CD4-positive, alpha-beta memory T cell (primary cell): ENCODE measurements at regions not wholly inside any gene's neighbourhood (a gene's known extent, or its start where the extent isn't known, plus 50 kb on each side); places are given as distances from the start of the nearest gene placed in this dataset.

Source experiments
- CTCF ChIA-PET: fragments of 350-600 bp; sonication (Branson Sonifier 250); formaldehyde crosslinking; loops from one replicate; lab custom pipeline; 2021; ENCODE audit warnings: inconsistent platforms; ENCODE audit not compliant: partially characterized antibody; lab: Charles Lee
- POLR2A ChIA-PET: fragments of 350-600 bp; sonication (Branson Sonifier 250); formaldehyde crosslinking; loops from one replicate; lab custom pipeline; 2021; ENCODE audit not compliant: partially characterized antibody; lab: Charles Lee
- DNase-seq, 5 donors: peaks; one replicate each; pipeline versions ENCODE4 v3.0.0 to v3.0.0-alpha.2; 2020 to 2022; ENCODE audit warnings: mixed read lengths in 1 of 5
- H3K27ac ChIP-seq: one replicate; pipeline ENCODE4 v1.7.0; 2013; ENCODE audit warnings: low read depth, low read length
- H3K27me3 ChIP-seq: 2 replicates; pipeline ENCODE4 v1.7.0; 2013; ENCODE audit warnings: mild to moderate bottlenecking, low read length, moderate library complexity; ENCODE audit not compliant: insufficient read depth
- H3K36me3 ChIP-seq: 2 replicates; pipeline ENCODE4 v1.7.0; 2013; ENCODE audit warnings: mild to moderate bottlenecking, low read length, moderate library complexity; ENCODE audit not compliant: insufficient read depth
- H3K4me1 ChIP-seq: 2 replicates; pipeline ENCODE4 v1.7.0; 2013; ENCODE audit warnings: mild to moderate bottlenecking, low read length, moderate library complexity; ENCODE audit not compliant: insufficient read depth
- H3K4me3 ChIP-seq, 2 donors: one replicate each; pipeline ENCODE4 v1.7.0; 2013; ENCODE audit warnings: low read length in 2 of 2, mild to moderate bottlenecking in 1 of 2
- H3K9me3 ChIP-seq, 2 donors: one replicate each; pipeline ENCODE4 v1.7.0; 2013; ENCODE audit warnings: low read length in 2 of 2, control low read depth in 1 of 2; ENCODE audit not compliant: control insufficient read depth in 1 of 2
- H3K27ac Mint-ChIP-seq, 7 donors: one replicate each; pipeline ENCODE4 v1.8.0; 2020 to 2021; ENCODE audit warnings: mixed read lengths in 7 of 7, mild to moderate bottlenecking in 6 of 7, inconsistent platforms in 3 of 7, moderate library complexity in 3 of 7
- H3K27me3 Mint-ChIP-seq, 2 donors: one replicate each; pipeline ENCODE4 v1.8.0; 2020 to 2021; ENCODE audit warnings: mixed read lengths in 2 of 2
- H3K36me3 Mint-ChIP-seq, 2 donors: one replicate each; pipeline ENCODE4 v1.8.0; 2020 to 2021; ENCODE audit warnings: mixed read lengths in 2 of 2, inconsistent platforms in 1 of 2, mild to moderate bottlenecking in 1 of 2
- H3K4me1 Mint-ChIP-seq, 4 donors: one replicate each; pipeline ENCODE4 v1.8.0; 2020 to 2021; ENCODE audit warnings: mixed read lengths in 4 of 4, mild to moderate bottlenecking in 1 of 4
- H3K4me3 Mint-ChIP-seq, 8 donors: one replicate each; pipeline ENCODE4 v1.8.0; 2020 to 2021; ENCODE audit warnings: mixed read lengths in 8 of 8, mild to moderate bottlenecking in 7 of 8, moderate library complexity in 6 of 8, inconsistent platforms in 3 of 8
- H3K9me3 Mint-ChIP-seq, 8 donors: one replicate each; pipeline ENCODE4 v1.8.0; 2020 to 2021; ENCODE audit warnings: mixed read lengths in 8 of 8, mild to moderate bottlenecking in 5 of 8, inconsistent platforms in 3 of 8, moderate library complexity in 1 of 8
- intact Hi-C: fragments of 100-400 bp; cut with micrococcal nuclease; formaldehyde crosslinking; loops from one replicate; pipeline ENCODE4 v1.15.1; 2023

DNA sequence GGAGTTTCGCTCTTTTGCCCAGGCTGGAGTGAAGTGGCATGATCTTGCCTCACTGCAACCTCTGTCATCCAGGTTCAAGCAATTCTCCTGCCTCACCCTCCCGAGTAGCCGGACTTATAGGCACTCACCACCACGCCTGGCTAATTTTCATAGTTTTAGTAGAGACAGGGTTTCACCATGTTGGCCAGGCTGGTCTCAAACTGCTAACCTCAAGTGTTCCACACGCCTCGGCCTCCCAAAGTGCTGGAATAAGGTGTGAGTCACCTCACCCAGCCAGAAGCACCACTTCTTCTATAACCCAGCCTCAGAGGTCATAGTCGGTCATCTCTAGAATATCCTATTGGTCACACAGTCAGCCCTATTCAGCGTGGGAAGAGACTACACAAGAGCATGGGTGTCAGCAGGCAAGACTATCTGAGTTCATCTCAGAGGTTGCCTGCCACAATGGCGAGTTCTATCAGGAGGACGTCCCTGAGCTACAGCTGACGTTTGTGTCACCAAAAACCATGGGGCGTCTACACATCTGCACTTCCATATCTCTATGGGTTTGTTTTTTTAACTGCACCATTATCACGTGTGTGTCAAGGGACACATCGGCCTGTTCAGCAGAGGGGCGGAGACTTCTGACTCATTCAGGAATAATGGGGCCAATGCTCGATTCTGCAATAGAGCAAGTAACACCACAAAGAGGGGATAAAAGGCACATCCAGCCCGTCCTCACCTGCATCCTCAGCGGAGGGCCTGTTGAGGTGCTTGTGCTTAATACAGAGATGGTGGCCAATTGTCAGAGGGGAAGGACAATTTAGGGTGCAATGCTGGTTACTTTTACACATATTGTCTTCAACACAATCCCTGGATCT is 256.3 kb upstream of the IRF2BP2 start:
- Mint-ChIP-seq H3K36me3 (no peaks in the 10 kb centered on the region), H3K27ac (peak overlapping the region in 1 of 7 donors; percentile 65), H3K9me3 (peaks cover 0 to 2% (median 0%) of the 10 kb centered on the region in 8 donors), H3K4me1 (peaks cover 3 to 14% (median 9%) of the 10 kb centered on the region in 4 donors), H3K27me3 (no peaks in the 10 kb centered on the region), H3K4me3 (no peak overlapping the region)
- no peaks in the 10 kb centered on the region for H3K36me3 ChIP-seq
- no peaks in the 10 kb centered on the region for H3K27me3 ChIP-seq
- DNase-seq = peak in 1 of 5 donors; percentile 13
- peaks cover 8% of the 10 kb centered on the region for H3K4me1 ChIP-seq
- H3K9me3 ChIP-seq = no peaks in the 10 kb centered on the region
- no peak overlapping the region for H3K27ac ChIP-seq
- no peak overlapping the region for H3K4me3 ChIP-seq
- ChIA-PET CTCF (no interaction called here), POLR2A (no interaction called here)
- intact Hi-C loops = no loop called here

DNA sequence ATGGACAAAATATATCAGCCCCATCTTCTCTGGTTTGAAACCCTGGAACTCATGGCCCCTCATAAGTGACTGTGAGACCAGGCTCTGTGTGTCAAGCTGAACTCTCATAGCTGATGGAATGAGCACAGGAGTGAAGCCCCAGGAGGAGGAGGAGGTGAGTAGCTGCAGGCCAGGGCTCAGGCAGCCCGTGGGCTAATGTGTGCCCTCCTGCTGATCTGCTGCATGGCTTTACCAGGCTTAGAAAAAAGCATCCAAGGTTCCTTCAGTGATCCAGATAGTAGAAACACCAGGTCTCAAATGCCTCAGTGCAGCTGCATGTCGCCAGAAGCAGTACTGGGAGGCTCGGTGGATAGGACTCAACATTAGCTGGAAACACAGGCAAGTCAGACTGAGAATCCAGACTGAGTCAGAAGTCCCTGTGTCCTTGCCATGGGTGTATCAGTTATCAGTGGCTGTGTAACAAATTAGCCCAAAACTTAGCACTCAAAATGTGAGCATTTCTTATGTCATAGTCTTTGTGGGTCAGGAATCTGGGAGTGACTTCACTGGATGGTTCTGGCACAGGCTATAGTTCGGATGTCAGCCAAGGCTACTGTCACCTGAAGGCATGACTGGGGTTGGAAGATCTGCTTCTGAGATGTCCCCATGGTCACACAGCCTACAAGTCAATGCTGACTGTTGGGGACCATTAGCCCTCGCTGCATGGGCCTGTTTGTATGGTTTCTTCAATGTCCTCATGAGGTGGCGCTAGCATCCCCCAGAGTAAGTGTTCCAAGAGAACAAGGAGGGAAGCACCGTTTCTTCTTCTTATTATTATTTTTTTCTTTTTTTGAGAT is 255.4 kb upstream of the IRF2BP2 start:
- no peaks in the 10 kb centered on the region for H3K27me3 ChIP-seq
- ChIA-PET POLR2A (interaction anchor here (0.8 kb wide), 1 partner anchor 1134 kb away, joined by 3 read pairs; no protein-coding TSS in a partner anchor), CTCF (no interaction called here)
- DNase-seq = no peak
- no peak overlapping the region for H3K4me3 ChIP-seq
- Mint-ChIP-seq H3K27ac (peak overlapping the region in 1 of 7 donors; percentile 43), H3K36me3 (no peaks in the 10 kb centered on the region), H3K4me3 (no peak overlapping the region), H3K9me3 (peaks cover 0 to 3% (median 0%) of the 10 kb centered on the region in 8 donors), H3K4me1 (peaks cover 3 to 14% (median 9%) of the 10 kb centered on the region in 4 donors), H3K27me3 (no peaks in the 10 kb centered on the region)
- H3K36me3 ChIP-seq = no peaks in the 10 kb centered on the region
- H3K4me1 ChIP-seq = peaks cover 6% of the 10 kb centered on the region
- no peak overlapping the region for H3K27ac ChIP-seq
- intact Hi-C loops = no loop called here
- H3K9me3 ChIP-seq = no peaks in the 10 kb centered on the region

DNA sequence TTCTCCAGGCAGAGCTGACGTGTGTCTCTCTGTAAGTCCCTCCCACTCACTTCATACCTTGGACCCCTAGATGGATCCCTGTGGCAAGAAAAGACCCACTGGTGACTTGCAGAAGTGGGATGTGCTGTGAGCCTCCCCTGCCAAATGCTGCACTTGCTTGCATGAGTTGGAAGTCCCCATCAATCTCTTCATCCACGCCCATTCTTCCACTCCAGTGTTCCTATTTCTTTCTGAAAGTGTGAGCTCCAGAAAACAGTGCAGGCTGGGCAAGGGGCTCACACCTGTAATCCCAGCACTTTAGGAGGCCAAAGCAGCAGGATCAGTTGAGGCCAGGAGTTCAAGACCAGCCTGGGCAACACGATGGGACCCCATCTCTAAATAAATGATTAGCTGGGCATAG is 254.1 kb upstream of the IRF2BP2 start:
- no peak overlapping the region for H3K27ac ChIP-seq
- Mint-ChIP-seq H3K4me1 (peaks cover 5 to 14% (median 10%) of the 10 kb centered on the region in 4 donors), H3K27me3 (no peaks in the 10 kb centered on the region), H3K4me3 (no peak overlapping the region), H3K27ac (peak overlapping the region in 2 of 7 donors; percentile 2 to 8), H3K36me3 (no peaks in the 10 kb centered on the region), H3K9me3 (peaks cover 0 to 4% (median 0%) of the 10 kb centered on the region in 8 donors)
- no peaks in the 10 kb centered on the region for H3K36me3 ChIP-seq
- POLR2A ChIA-PET = no interaction called here
- CTCF ChIA-PET = no interaction called here
- H3K4me1 ChIP-seq = peaks cover 6% of the 10 kb centered on the region
- H3K9me3 ChIP-seq = no peaks in the 10 kb centered on the region
- no peak overlapping the region for H3K4me3 ChIP-seq
- DNase-seq = no peak
- no peaks in the 10 kb centered on the region for H3K27me3 ChIP-seq
- intact Hi-C loops = loop anchor here (5.0 kb wide), 1 partner anchor 267 kb away; no protein-coding TSS in a partner anchor

DNA sequence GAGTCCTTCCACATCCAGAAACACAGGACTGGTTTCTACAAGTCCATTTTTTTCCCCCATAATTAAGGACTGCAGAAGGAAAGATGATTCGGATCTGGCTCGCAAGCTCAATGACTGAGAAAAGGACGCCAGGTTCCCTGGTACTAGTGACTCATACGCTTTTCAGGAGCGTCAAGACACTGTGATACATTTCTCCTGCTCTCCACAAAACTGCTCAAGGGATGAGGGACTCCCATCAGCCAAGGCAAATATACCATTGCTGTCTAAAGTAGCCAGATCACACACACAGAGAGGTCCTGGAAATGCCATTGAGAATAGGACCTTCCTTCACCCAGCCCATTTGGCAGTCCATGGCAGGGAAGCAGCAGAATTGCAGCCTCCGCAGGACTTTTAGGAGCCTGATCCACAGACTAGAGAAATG is 253.6 kb upstream of the IRF2BP2 start:
- POLR2A ChIA-PET = interaction anchor here (0.6 kb wide), 1 partner anchor 550 kb away, joined by 3 read pairs; no protein-coding TSS in a partner anchor
- H3K27ac Mint-ChIP-seq = no peak overlapping the region
- H3K27me3 Mint-ChIP-seq = no peaks in the 10 kb centered on the region

DNA sequence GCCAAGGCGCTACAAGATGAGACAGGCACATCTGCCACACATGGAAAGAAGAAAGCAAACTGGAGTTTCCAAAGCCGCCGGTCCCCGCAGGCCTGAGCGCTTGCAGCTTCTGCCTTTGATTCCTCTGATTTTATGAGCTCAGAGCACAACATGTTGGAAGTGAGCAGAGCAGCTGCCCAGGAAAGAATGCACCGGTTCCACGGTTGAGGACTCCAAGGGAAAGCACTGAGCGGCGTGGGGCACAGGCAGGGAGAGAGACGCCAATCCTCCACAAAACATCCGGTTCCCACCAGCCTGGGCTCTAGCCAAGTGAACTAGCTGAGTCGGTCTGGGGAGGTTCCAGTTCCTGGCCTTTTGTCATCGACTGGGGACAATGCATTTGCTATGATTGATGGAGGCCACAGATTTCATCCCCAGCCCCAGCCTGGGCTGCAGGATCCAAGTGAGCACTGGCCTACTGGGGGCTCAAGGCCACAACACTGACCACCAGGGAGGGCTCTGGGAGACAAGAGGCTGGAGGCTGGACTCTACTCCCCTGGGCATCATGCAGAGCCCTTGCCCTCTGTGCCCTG is 253.1 kb upstream of the IRF2BP2 start:
- no peaks in the 10 kb centered on the region for H3K9me3 ChIP-seq
- POLR2A ChIA-PET = interaction anchor here (0.6 kb wide), 1 partner anchor 550 kb away, joined by 3 read pairs; no protein-coding TSS in a partner anchor
- peaks cover 0 to 4% (median 0%) of the 10 kb centered on the region in 8 donors for H3K9me3 Mint-ChIP-seq

More for the DNA sequence above, 253.6 kb upstream of the IRF2BP2 start:
- Histone ChIP-seq H3K36me3 (no peaks in the 10 kb centered on the region), H3K27me3 (no peaks in the 10 kb centered on the region), H3K4me3 (no peak overlapping the region), H3K27ac (no peak overlapping the region), H3K4me1 (peaks cover 6% of the 10 kb centered on the region), H3K9me3 (no peaks in the 10 kb centered on the region)
- Mint-ChIP-seq H3K4me3 (no peak overlapping the region), H3K36me3 (no peaks in the 10 kb centered on the region), H3K9me3 (peaks cover 0 to 4% (median 0%) of the 10 kb centered on the region in 8 donors), H3K4me1 (peaks cover 5 to 14% (median 10%) of the 10 kb centered on the region in 4 donors)
- CTCF ChIA-PET = no interaction called here
- no peak for DNase-seq
- intact Hi-C loops = loop anchor here (5.0 kb wide), 1 partner anchor 266 kb away; no protein-coding TSS in a partner anchor

DNA sequence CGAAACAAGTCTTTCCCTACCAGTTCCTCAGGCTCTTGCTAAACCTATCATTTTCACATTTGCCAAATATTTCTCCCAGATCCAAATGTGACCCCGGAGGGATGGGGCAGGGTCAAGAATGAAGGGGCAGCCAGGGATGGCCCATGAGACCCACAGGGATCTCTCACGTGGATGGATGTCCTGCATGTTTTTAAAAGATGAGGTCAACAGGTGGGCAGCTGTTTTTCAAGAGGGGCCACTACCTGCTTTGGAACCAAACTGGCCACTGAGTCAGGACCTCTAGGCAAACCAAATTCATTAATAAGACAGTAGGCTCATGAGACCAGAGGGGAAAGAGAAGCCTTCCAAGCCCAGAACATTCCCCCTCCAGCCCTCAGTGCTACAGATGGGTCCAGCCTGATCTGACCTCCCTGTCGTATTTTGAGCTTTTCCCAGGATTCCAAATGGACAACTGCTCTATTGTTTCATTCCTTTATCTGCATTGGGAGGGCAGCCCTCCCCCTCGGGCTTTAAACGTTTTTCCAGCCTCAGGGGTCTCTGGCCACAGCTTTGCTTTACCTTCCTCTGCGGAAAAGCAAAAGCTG is 252.5 kb upstream of the IRF2BP2 start:
- Histone ChIP-seq H3K9me3 (no peaks in the 10 kb centered on the region), H3K4me1 (peaks cover 4% of the 10 kb centered on the region), H3K27ac (no peak overlapping the region), H3K4me3 (no peak overlapping the region), H3K27me3 (no peaks in the 10 kb centered on the region), H3K36me3 (no peaks in the 10 kb centered on the region)
- no peak for DNase-seq
- Mint-ChIP-seq H3K27ac (no peak overlapping the region), H3K4me1 (peaks cover 5 to 14% (median 10%) of the 10 kb centered on the region in 4 donors), H3K4me3 (no peak overlapping the region), H3K27me3 (no peaks in the 10 kb centered on the region), H3K9me3 (peaks cover 0 to 4% (median 0%) of the 10 kb centered on the region in 8 donors), H3K36me3 (no peaks in the 10 kb centered on the region)
- ChIA-PET POLR2A (no interaction called here), CTCF (no interaction called here)
- intact Hi-C loops = loop anchor here (5.0 kb wide), 1 partner anchor 265 kb away; no protein-coding TSS in a partner anchor

More for the DNA sequence above, 253.1 kb upstream of the IRF2BP2 start:
- intact Hi-C loops = loop anchor here (5.0 kb wide), 1 partner anchor 266 kb away; no protein-coding TSS in a partner anchor
- H3K36me3 ChIP-seq = no peaks in the 10 kb centered on the region
- no peaks in the 10 kb centered on the region for H3K36me3 Mint-ChIP-seq
- peaks cover 6% of the 10 kb centered on the region for H3K4me1 ChIP-seq
- CTCF ChIA-PET = no interaction called here
- no peak overlapping the region for H3K27ac Mint-ChIP-seq
- H3K27ac ChIP-seq = no peak overlapping the region
- DNase-seq = no peak
- H3K4me1 Mint-ChIP-seq = peaks cover 5 to 14% (median 10%) of the 10 kb centered on the region in 4 donors
- H3K27me3 Mint-ChIP-seq = no peaks in the 10 kb centered on the region
- no peak overlapping the region for H3K4me3 Mint-ChIP-seq
- no peaks in the 10 kb centered on the region for H3K27me3 ChIP-seq
- H3K4me3 ChIP-seq = no peak overlapping the region
